Stimulated activated memory B cell treated with anti-CD40 and anti-IgM and Interleukin-4, amounts not matched to agents 10 μg/mL and 1 μg/mL and 100 μg/mL, for 72 hours (primary cell): ENCODE measurements at regions not wholly inside any gene's neighbourhood (a gene's known extent, or its start where the extent isn't known, plus 50 kb on each side); places are given as distances from the start of the nearest gene placed in this dataset.

Source experiments
- ATAC-seq: fragments of 150-1000 bp; cut with Tn5 transposase; 2 replicates; pipeline ENCODE4 v1.10.0; 2021
- H3K27ac Mint-ChIP-seq: one replicate; pipeline ENCODE4 v1.8.0; 2022; ENCODE audit warnings: mild to moderate bottlenecking, mixed read lengths
- H3K27me3 Mint-ChIP-seq: one replicate; pipeline ENCODE4 v1.8.0; 2022; ENCODE audit warnings: mixed read lengths
- H3K36me3 Mint-ChIP-seq: one replicate; pipeline ENCODE4 v1.8.0; 2022; ENCODE audit warnings: mixed read lengths
- H3K4me1 Mint-ChIP-seq: one replicate; pipeline ENCODE4 v1.8.0; 2022; ENCODE audit warnings: mixed read lengths
- H3K4me3 Mint-ChIP-seq: one replicate; pipeline ENCODE4 v1.8.0; 2022; ENCODE audit warnings: mild to moderate bottlenecking, moderate library complexity, mixed read lengths
- H3K9me3 Mint-ChIP-seq: one replicate; pipeline ENCODE4 v1.8.0; 2022; ENCODE audit warnings: mixed read lengths

GRCh38 chr10:4686644-4686996 is 139.4 kb upstream of the AKR1E2 start:
- no peak overlapping the region for H3K27ac Mint-ChIP-seq
- ATAC-seq: no peak
- no peaks in the 10 kb centered on the region for H3K36me3 Mint-ChIP-seq
- H3K9me3 Mint-ChIP-seq: peaks cover under 1% of the 10 kb centered on the region
- peaks cover 23% of the 10 kb centered on the region for H3K27me3 Mint-ChIP-seq
- peaks cover 17% of the 10 kb centered on the region for H3K4me1 Mint-ChIP-seq
- H3K4me3 Mint-ChIP-seq: no peak overlapping the region

- Mint-ChIP-seq H3K9me3 (no peaks in the 10 kb centered on the region), H3K27me3 (peaks cover 23% of the 10 kb centered on the region), H3K4me1 (peaks cover 17% of the 10 kb centered on the region), H3K27ac (no peak overlapping the region), H3K4me3 (no peak overlapping the region), H3K36me3 (no peaks in the 10 kb centered on the region)
- ATAC-seq: no peak
These were observed 139.9 kb upstream of the AKR1E2 start for GRCh38 chr10:4685904-4686643.

- H3K4me1 Mint-ChIP-seq: peaks cover 17% of the 10 kb centered on the region
These were observed 140.5 kb upstream of the AKR1E2 start for GRCh38 chr10:4685491-4685890.

GRCh38 chr10:4684434-4684833 is 141.6 kb upstream of the AKR1E2 start:
- Mint-ChIP-seq H3K36me3 (no peaks in the 10 kb centered on the region), H3K4me3 (no peak overlapping the region), H3K27me3 (peaks cover 23% of the 10 kb centered on the region), H3K27ac (no peak overlapping the region), H3K4me1 (peaks cover 17% of the 10 kb centered on the region), H3K9me3 (no peaks in the 10 kb centered on the region)
- ATAC-seq: no peak

More at GRCh38 chr10:4685491-4685890, 140.5 kb upstream of the AKR1E2 start:
- Mint-ChIP-seq H3K9me3 (no peaks in the 10 kb centered on the region), H3K27me3 (peaks cover 23% of the 10 kb centered on the region), H3K36me3 (no peaks in the 10 kb centered on the region), H3K4me3 (no peak overlapping the region), H3K27ac (no peak overlapping the region)
- no peak for ATAC-seq

- Mint-ChIP-seq H3K4me3 (no peak overlapping the region), H3K27ac (no peak overlapping the region), H3K4me1 (peaks cover 17% of the 10 kb centered on the region), H3K27me3 (peaks cover 26% of the 10 kb centered on the region), H3K36me3 (no peaks in the 10 kb centered on the region), H3K9me3 (no peaks in the 10 kb centered on the region)
- ATAC-seq: no peak
These were observed 142.2 kb upstream of the AKR1E2 start for GRCh38 chr10:4683838-4684237.

GRCh38 chr10:4683137-4683536 is 142.9 kb upstream of the AKR1E2 start:
- no peak overlapping the region for H3K27ac Mint-ChIP-seq
- H3K36me3 Mint-ChIP-seq: no peaks in the 10 kb centered on the region

GRCh38 chr10:4678951-4679671 is 146.9 kb upstream of the AKR1E2 start:
- Mint-ChIP-seq H3K27ac (no peak overlapping the region), H3K36me3 (no peaks in the 10 kb centered on the region), H3K27me3 (peaks cover 53% of the 10 kb centered on the region), H3K4me3 (no peak overlapping the region), H3K4me1 (peaks cover 7% of the 10 kb centered on the region), H3K9me3 (no peaks in the 10 kb centered on the region)
- no peak for ATAC-seq

More at GRCh38 chr10:4683137-4683536, 142.9 kb upstream of the AKR1E2 start:
- Mint-ChIP-seq H3K27me3 (peaks cover 33% of the 10 kb centered on the region), H3K4me1 (peaks cover 10% of the 10 kb centered on the region), H3K4me3 (no peak overlapping the region), H3K9me3 (no peaks in the 10 kb centered on the region)
- ATAC-seq: no peak

- H3K36me3 Mint-ChIP-seq: no peaks in the 10 kb centered on the region
- no peak for ATAC-seq
- peaks cover 50% of the 10 kb centered on the region for H3K27me3 Mint-ChIP-seq
- H3K27ac Mint-ChIP-seq: no peak overlapping the region
- H3K4me3 Mint-ChIP-seq: no peak overlapping the region
- no peaks in the 10 kb centered on the region for H3K9me3 Mint-ChIP-seq
- H3K4me1 Mint-ChIP-seq: peaks cover 6% of the 10 kb centered on the region
These were observed 147.7 kb upstream of the AKR1E2 start for GRCh38 chr10:4678023-4678950.

GRCh38 chr10:4677296-4678021 is 148.5 kb upstream of the AKR1E2 start:
- H3K36me3 Mint-ChIP-seq: no peaks in the 10 kb centered on the region
- no peaks in the 10 kb centered on the region for H3K9me3 Mint-ChIP-seq
- no peak overlapping the region for H3K4me3 Mint-ChIP-seq
- H3K4me1 Mint-ChIP-seq: no peaks in the 10 kb centered on the region
- no peak overlapping the region for H3K27ac Mint-ChIP-seq
- H3K27me3 Mint-ChIP-seq: peaks cover 46% of the 10 kb centered on the region
- no peak for ATAC-seq

GRCh38 chr10:4676566-4676965 is 149.4 kb upstream of the AKR1E2 start:
- Mint-ChIP-seq H3K4me3 (no peak overlapping the region), H3K27me3 (peaks cover 47% of the 10 kb centered on the region), H3K27ac (no peak overlapping the region), H3K4me1 (no peaks in the 10 kb centered on the region), H3K9me3 (no peaks in the 10 kb centered on the region), H3K36me3 (no peaks in the 10 kb centered on the region)
- ATAC-seq: no peak

- H3K36me3 Mint-ChIP-seq: no peaks in the 10 kb centered on the region
- no peaks in the 10 kb centered on the region for H3K4me1 Mint-ChIP-seq
- peaks cover 55% of the 10 kb centered on the region for H3K27me3 Mint-ChIP-seq
- H3K9me3 Mint-ChIP-seq: peaks cover 2% of the 10 kb centered on the region
- no peak for ATAC-seq
- H3K27ac Mint-ChIP-seq: no peak overlapping the region
- no peak overlapping the region for H3K4me3 Mint-ChIP-seq
These were observed 150.2 kb upstream of the AKR1E2 start for GRCh38 chr10:4675808-4676207.

- Mint-ChIP-seq H3K36me3 (no peaks in the 10 kb centered on the region), H3K27me3 (peaks cover 52% of the 10 kb centered on the region), H3K4me1 (no peaks in the 10 kb centered on the region), H3K27ac (no peak overlapping the region), H3K4me3 (no peak overlapping the region), H3K9me3 (peaks cover 9% of the 10 kb centered on the region)
- ATAC-seq: no peak
These were observed 152.5 kb upstream of the AKR1E2 start for GRCh38 chr10:4673279-4674040.

- Mint-ChIP-seq H3K4me1 (no peaks in the 10 kb centered on the region), H3K36me3 (no peaks in the 10 kb centered on the region)
These were observed 153.8 kb upstream of the AKR1E2 start for GRCh38 chr10:4672201-4672600.

GRCh38 chr10:4671451-4672145 is 154.4 kb upstream of the AKR1E2 start:
- no peak overlapping the region for H3K4me3 Mint-ChIP-seq
- H3K4me1 Mint-ChIP-seq: no peaks in the 10 kb centered on the region
- H3K36me3 Mint-ChIP-seq: no peaks in the 10 kb centered on the region
- peaks cover 9% of the 10 kb centered on the region for H3K9me3 Mint-ChIP-seq
- no peak overlapping the region for H3K27ac Mint-ChIP-seq
- no peak for ATAC-seq
- peaks cover 44% of the 10 kb centered on the region for H3K27me3 Mint-ChIP-seq

More at GRCh38 chr10:4672201-4672600, 153.8 kb upstream of the AKR1E2 start:
- peaks cover 46% of the 10 kb centered on the region for H3K27me3 Mint-ChIP-seq
- no peak for ATAC-seq
- H3K4me3 Mint-ChIP-seq: no peak overlapping the region
- H3K27ac Mint-ChIP-seq: no peak overlapping the region
- peaks cover 9% of the 10 kb centered on the region for H3K9me3 Mint-ChIP-seq
